HEK293T (cell line): ENCODE measurements at regions not wholly inside any gene's neighbourhood (a gene's known extent, or its start where the extent isn't known, plus 50 kb on each side); places are given as distances from the start of the nearest gene placed in this dataset.
A peak's percentile ranks its signal among the peaks of the same experiment; 100 is the strongest.

Experiments
- CTCF ChIA-PET: fragments of 350-600 bp; formaldehyde crosslinking; extraction: SDS; loops from one replicate; lab custom pipeline; 2021; ENCODE audit warnings: antibody characterized with exemption, inconsistent platforms; lab: Yijun Ruan, JAX
- POLR2A ChIA-PET: fragments of 350-600 bp; formaldehyde crosslinking; extraction: SDS; loops from one replicate; lab custom pipeline; 2020; ENCODE audit warnings: antibody characterized with exemption, inconsistent platforms; lab: Yijun Ruan, JAX
- DNase-seq: peaks from one replicate; pipeline ENCODE4 v3.0.0; 2012; ENCODE audit warnings: mixed read lengths; ENCODE audit errors: extremely low spot score
- ARNT ChIP-seq: fragments of 450-650 bp; IDR thresholded peaks from 2 replicates; pipeline ENCODE4 v1.6.1; 2017; ENCODE audit warnings: mild to moderate bottlenecking
- BHLHE40 ChIP-seq: fragments of 450-650 bp; IDR thresholded peaks from 2 replicates; pipeline ENCODE4 v1.6.1; 2016; ENCODE audit warnings: mild to moderate bottlenecking, moderate library complexity, borderline replicate concordance
- CTBP1 ChIP-seq: fragments of 450-650 bp; IDR thresholded peaks from 2 replicates; pipeline ENCODE4 v1.6.1; 2016; ENCODE audit warnings: borderline replicate concordance
- ELF4 ChIP-seq: fragments of 450-650 bp; IDR thresholded peaks from 2 replicates; pipeline ENCODE4 v1.6.1; 2017; ENCODE audit warnings: antibody characterized with exemption
- FOXA1 ChIP-seq: fragments of 450-650 bp; IDR thresholded peaks from 2 replicates; pipeline ENCODE4 v1.6.1; 2016; ENCODE audit warnings: mild to moderate bottlenecking
- FOXK2 ChIP-seq: fragments of 450-650 bp; IDR thresholded peaks from 2 replicates; pipeline ENCODE4 v1.6.1; 2016; ENCODE audit warnings: mild to moderate bottlenecking
- FOXM1 ChIP-seq: fragments of 450-650 bp; IDR thresholded peaks from 2 replicates; pipeline ENCODE4 v1.6.1; 2017; ENCODE audit warnings: mild to moderate bottlenecking, borderline replicate concordance
- HDGF ChIP-seq: fragments of 450-650 bp; IDR thresholded peaks from 2 replicates; pipeline ENCODE4 v1.6.1; 2017; ENCODE audit warnings: antibody characterized with exemption, borderline replicate concordance
- L3MBTL2 ChIP-seq: fragments of 450-650 bp; conservative IDR thresholded peaks from 2 replicates; pipeline ENCODE4 v1.6.1; 2016; ENCODE audit warnings: mild to moderate bottlenecking
- LEF1 ChIP-seq: fragments of 450-650 bp; IDR thresholded peaks from 2 replicates; pipeline ENCODE4 v1.6.1; 2017; ENCODE audit warnings: mild to moderate bottlenecking, borderline replicate concordance
- NFRKB ChIP-seq: fragments of 450-650 bp; IDR thresholded peaks from 2 replicates; pipeline ENCODE4 v1.6.1; 2016; ENCODE audit warnings: mild to moderate bottlenecking, moderate library complexity
- SP1 ChIP-seq: fragments of 450-650 bp; IDR thresholded peaks from 2 replicates; pipeline ENCODE4 v1.6.1; 2017
- SUZ12 ChIP-seq: fragments of 450-650 bp; IDR thresholded peaks from 2 replicates; pipeline ENCODE4 v1.6.1; 2016; ENCODE audit warnings: mild to moderate bottlenecking
- TARDBP ChIP-seq: fragments of 450-650 bp; IDR thresholded peaks from 2 replicates; pipeline ENCODE4 v1.6.1; 2016
- ZNF384 ChIP-seq: fragments of 450-650 bp; IDR thresholded peaks from 2 replicates; pipeline ENCODE4 v1.6.1; 2016
- TF ChIP-seq, protein P1 (sequence below): fragments of 450-650 bp; IDR thresholded peaks from 2 replicates; pipeline ENCODE4 v1.6.1; 2016

DNA sequence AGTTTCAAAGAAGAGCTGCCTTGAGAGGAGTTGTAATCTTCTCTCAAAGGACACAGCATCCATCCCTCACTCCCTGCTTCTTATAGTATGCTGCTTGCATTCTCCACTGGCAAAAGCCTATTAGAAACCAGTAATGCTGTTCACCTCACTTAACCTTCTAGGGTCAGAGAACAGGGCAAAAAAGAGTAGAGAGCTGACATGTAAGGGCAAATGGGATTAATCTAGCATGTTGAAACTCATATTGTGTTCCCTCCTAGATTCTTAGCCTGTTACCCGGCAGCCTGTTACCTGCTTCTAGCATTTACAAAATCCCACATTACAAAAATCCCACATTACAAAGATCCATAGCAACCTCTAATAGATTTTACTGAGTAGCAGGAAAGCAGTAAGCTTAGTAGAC lies 244.7 kb downstream of the SLC7A11 start:
- no peak for TF ChIP-seq HDGF
- TF ChIP-seq L3MBTL2 = no peak
- TF ChIP-seq CTBP1 = no peak
- TF ChIP-seq, protein P1, sequence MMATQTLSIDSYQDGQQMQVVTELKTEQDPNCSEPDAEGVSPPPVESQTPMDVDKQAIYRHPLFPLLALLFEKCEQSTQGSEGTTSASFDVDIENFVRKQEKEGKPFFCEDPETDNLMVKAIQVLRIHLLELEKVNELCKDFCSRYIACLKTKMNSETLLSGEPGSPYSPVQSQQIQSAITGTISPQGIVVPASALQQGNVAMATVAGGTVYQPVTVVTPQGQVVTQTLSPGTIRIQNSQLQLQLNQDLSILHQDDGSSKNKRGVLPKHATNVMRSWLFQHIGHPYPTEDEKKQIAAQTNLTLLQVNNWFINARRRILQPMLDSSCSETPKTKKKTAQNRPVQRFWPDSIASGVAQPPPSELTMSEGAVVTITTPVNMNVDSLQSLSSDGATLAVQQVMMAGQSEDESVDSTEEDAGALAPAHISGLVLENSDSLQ = no peak
- ChIA-PET CTCF (no interaction called here), POLR2A (no interaction called here)
- no peak for DNase-seq

- no peak for DNase-seq
- ChIA-PET POLR2A (no interaction called here), CTCF (no interaction called here)
- TF ChIP-seq, protein P1 = no peak
- TF ChIP-seq FOXK2 (no peak), TARDBP (no peak), HDGF (no peak), ZNF384 (no peak), SUZ12 (no peak)
Observed at GRCh38 chr4:137994853-137995252, 247.3 kb downstream of the SLC7A11 start.

GRCh38 chr4:137993232-137993631 lies 248.9 kb downstream of the SLC7A11 start:
- TF ChIP-seq HDGF (no peak), SP1 (no peak)
- POLR2A ChIA-PET = no interaction called here
- CTCF ChIA-PET = no interaction called here
- no peak for DNase-seq

DNA sequence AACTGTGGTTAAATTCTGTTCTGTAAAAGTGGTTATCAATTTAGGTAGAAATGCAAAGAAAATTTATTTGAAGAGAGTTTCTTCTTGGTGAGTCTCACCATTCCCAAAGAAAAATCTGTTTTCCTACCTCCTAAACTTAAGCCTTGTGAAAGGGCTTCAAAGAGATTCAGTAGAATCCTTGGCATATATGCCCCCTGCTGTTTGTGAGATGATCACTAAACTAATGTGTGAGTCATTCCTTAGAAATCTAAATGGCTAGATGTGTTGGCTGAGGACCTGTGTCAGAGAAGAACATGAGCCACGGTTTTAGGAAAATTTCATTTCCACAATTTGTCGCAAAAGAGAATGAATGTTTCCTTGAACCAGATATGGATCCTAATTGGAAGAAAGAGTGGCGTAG lies 260.9 kb downstream of the SLC7A11 start:
- ChIA-PET CTCF (interaction anchor here (0.6 kb wide), 1 partner anchor 471 kb away, joined by 5 read pairs; no protein-coding TSS in a partner anchor), POLR2A (no interaction called here)
- DNase-seq = peak; percentile 5
- TF ChIP-seq ZNF384 = no peak
- TF ChIP-seq, protein P1 = no peak
- TF ChIP-seq HDGF = no peak
- TF ChIP-seq BHLHE40 = no peak
- no peak for TF ChIP-seq TARDBP
- no peak for TF ChIP-seq ELF4
- no peak for TF ChIP-seq NFRKB
- TF ChIP-seq FOXA1 = no peak

DNA sequence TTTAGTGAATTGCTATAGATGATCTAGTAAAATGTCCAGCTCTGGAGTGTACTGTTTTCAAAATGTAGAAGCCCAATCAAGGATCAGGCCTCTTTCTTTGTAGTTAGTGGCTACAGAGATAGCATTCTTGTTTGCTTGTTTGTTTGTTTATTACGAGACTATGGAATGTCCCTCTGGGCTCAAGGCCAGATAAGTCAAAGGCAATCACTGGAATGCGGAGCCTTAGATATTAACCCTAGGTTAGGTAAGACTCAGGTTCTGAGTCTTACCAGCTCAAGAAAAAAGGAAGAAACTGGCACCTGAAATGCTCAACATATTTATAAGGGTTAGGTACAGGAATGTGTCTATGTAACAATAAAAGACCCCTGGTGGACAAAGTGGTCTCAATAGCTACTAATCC lies 261.5 kb downstream of the SLC7A11 start:
- CTCF ChIA-PET = no interaction called here
- POLR2A ChIA-PET = no interaction called here
- TF ChIP-seq, protein P1 = no peak
- TF ChIP-seq FOXK2 (no peak), FOXM1 (no peak), ZNF384 (no peak)
- no peak for DNase-seq

GRCh38 chr4:137979938-137980337 lies 262.2 kb downstream of the SLC7A11 start:
- POLR2A ChIA-PET = no interaction called here
- no peak for DNase-seq
- TF ChIP-seq CTBP1 (no peak), NFRKB (no peak), TARDBP (no peak), HDGF (no peak), SP1 (no peak), ZNF384 (no peak), ARNT (no peak), FOXK2 (no peak), FOXM1 (no peak), SUZ12 (no peak), FOXA1 (no peak), L3MBTL2 (no peak), LEF1 (no peak)
- TF ChIP-seq, protein P1 = no peak
- CTCF ChIA-PET = no interaction called here
